Occipital lobe (tissue), 1 donor: ENCODE measurements at regions not wholly inside any gene's neighbourhood (a gene's known extent, or its start where the extent isn't known, plus 50 kb on each side); places are given as distances from the start of the nearest gene placed in this dataset.

Experiments
- DNase-seq: peaks from one replicate; lab custom pipeline; 2025; lab: John Stamatoyannopoulos, UW

GRCh38 chr15:66942649-66943390, 122.6 kb upstream of the SMAD3 start:
- DNase-seq, result no peak

GRCh38 chr15:66943456-66944095, 121.8 kb upstream of the SMAD3 start:
- DNase-seq, result no peak

GRCh38 chr15:66944121-66944520, 121.3 kb upstream of the SMAD3 start:
- DNase-seq, result no peak

- no peak for DNase-seq
These were observed 120.1 kb upstream of the SMAD3 start for GRCh38 chr15:66945286-66945685.

- no peak for DNase-seq
These were observed 119.6 kb upstream of the SMAD3 start for GRCh38 chr15:66945842-66946241.

GRCh38 chr15:66946578-66947164, 118.7 kb upstream of the SMAD3 start:
- no peak for DNase-seq

- no peak for DNase-seq
These were observed 117.9 kb upstream of the SMAD3 start for GRCh38 chr15:66947471-66947870.

- no peak for DNase-seq
These were observed 117.1 kb upstream of the SMAD3 start for GRCh38 chr15:66948294-66948693.

GRCh38 chr15:66950114-66950513, 115.3 kb upstream of the SMAD3 start:
- no peak for DNase-seq

- DNase-seq, result no peak
These were observed 113.7 kb upstream of the SMAD3 start for GRCh38 chr15:66951531-66952320.

- DNase-seq, result no peak
These were observed 112.5 kb upstream of the SMAD3 start for GRCh38 chr15:66952756-66953522.

- no peak for DNase-seq
These were observed 111.7 kb upstream of the SMAD3 start for GRCh38 chr15:66953523-66954229.

GRCh38 chr15:66954601-66955000, 110.8 kb upstream of the SMAD3 start:
- DNase-seq, result no peak

- no peak for DNase-seq
These were observed 110.3 kb upstream of the SMAD3 start for GRCh38 chr15:66955001-66955516.

- DNase-seq, result no peak
These were observed 109.4 kb upstream of the SMAD3 start for GRCh38 chr15:66955871-66956585.

GRCh38 chr15:66956672-66957430, 108.6 kb upstream of the SMAD3 start:
- DNase-seq, result no peak

- DNase-seq, result no peak
These were observed 108.0 kb upstream of the SMAD3 start for GRCh38 chr15:66957431-66957720.

GRCh38 chr15:66959066-66959465, 106.3 kb upstream of the SMAD3 start:
- DNase-seq, result no peak

GRCh38 chr15:66959875-66960274, 105.5 kb upstream of the SMAD3 start:
- no peak for DNase-seq
